SK-N-SH treated with all-trans-retinoic acid at 6 μM for 48 hours (cell line): ENCODE measurements at regions not wholly inside any gene's neighbourhood (a gene's known extent, or its start where the extent isn't known, plus 50 kb on each side); places are given as distances from the start of the nearest gene placed in this dataset.

ENCODE experiments used
- ATAC-seq: fragments of 200-7000 bp; cut with Tn5 transposase; 3 replicates; pipeline ENCODE4 v1.9.1; 2020; ENCODE audit warnings: mild to moderate bottlenecking, moderate library complexity
- ARNTL ChIP-seq: fragments of 450-650 bp; formaldehyde crosslinking; IDR thresholded peaks from 2 replicates; pipeline ENCODE4 v1.5.0; 2020; ENCODE audit warnings: low read depth, mild to moderate bottlenecking, moderate library complexity, borderline replicate concordance
- BACH2 ChIP-seq: fragments of 250-450 bp; sonication (Bioruptor Pico); IDR thresholded peaks from 2 replicates; pipeline ENCODE4 v1.9.0; 2021; ENCODE audit warnings: mild to moderate bottlenecking, borderline replicate concordance
- CSDC2 ChIP-seq: fragments of 250-450 bp; sonication (Bioruptor Pico); IDR thresholded peaks from 2 replicates; pipeline ENCODE4 v1.5.0; 2020; ENCODE audit warnings: mild to moderate bottlenecking, moderate library complexity
- ESRRG ChIP-seq: fragments of 250-450 bp; sonication (Bioruptor Pico); IDR thresholded peaks from 2 replicates; pipeline ENCODE4 v1.6.1; 2021; ENCODE audit warnings: mild to moderate bottlenecking
- GLIS3 ChIP-seq: fragments of 250-450 bp; sonication (Bioruptor Pico); IDR thresholded peaks from 2 replicates; pipeline ENCODE4 v1.5.0; 2020; ENCODE audit warnings: mild to moderate bottlenecking, moderate library complexity
- ISL1 ChIP-seq: fragments of 250-450 bp; sonication (Bioruptor Pico); IDR thresholded peaks from 2 replicates; pipeline ENCODE4 v2.1.2; 2022; ENCODE audit warnings: mild to moderate bottlenecking, moderate library complexity
- OSR1 ChIP-seq: fragments of 250-450 bp; sonication (Bioruptor Pico); IDR thresholded peaks from 2 replicates; pipeline ENCODE4 v1.8.0; 2022; ENCODE audit warnings: moderate library complexity, mild to moderate bottlenecking, inconsistent platforms
- PPARA ChIP-seq: fragments of 250-450 bp; sonication (Bioruptor Pico); IDR thresholded peaks from 2 replicates; pipeline ENCODE4 v1.5.0; 2020; ENCODE audit warnings: mild to moderate bottlenecking, borderline replicate concordance
- RARB ChIP-seq: fragments of 250-450 bp; sonication (Bioruptor Pico); IDR thresholded peaks from 2 replicates; pipeline ENCODE4 v1.8.0; 2021; ENCODE audit warnings: mild to moderate bottlenecking, moderate library complexity
- TCF4 ChIP-seq: fragments of 250-450 bp; sonication (Bioruptor Pico); IDR thresholded peaks from 2 replicates; pipeline ENCODE4 v1.8.0; 2021; ENCODE audit warnings: mild to moderate bottlenecking, moderate library complexity, borderline replicate concordance
- TOX ChIP-seq: fragments of 250-450 bp; sonication (Bioruptor Pico); IDR thresholded peaks from 2 replicates; pipeline ENCODE4 v1.8.0; 2021; ENCODE audit warnings: mild to moderate bottlenecking, moderate library complexity, borderline replicate concordance
- ZC3H10 ChIP-seq: fragments of 250-450 bp; sonication (Bioruptor Pico); IDR thresholded peaks from 2 replicates; pipeline ENCODE4 v1.5.1; 2021; ENCODE audit warnings: mild to moderate bottlenecking, moderate library complexity
- ZFP30 ChIP-seq: fragments of 450-650 bp; formaldehyde crosslinking; IDR thresholded peaks from 2 replicates; pipeline ENCODE4 v1.5.0; 2022; ENCODE audit warnings: mild to moderate bottlenecking, moderate library complexity
- ZNF565 ChIP-seq: fragments of 450-650 bp; formaldehyde crosslinking; conservative IDR thresholded peaks from 2 replicates; pipeline ENCODE4 v1.5.0; 2020; ENCODE audit warnings: low read depth, mild to moderate bottlenecking, moderate library complexity
- ZNF70 ChIP-seq: fragments of 450-650 bp; formaldehyde crosslinking; IDR thresholded peaks from 2 replicates; pipeline ENCODE4 v1.5.0; 2020; ENCODE audit warnings: mild to moderate bottlenecking, moderate library complexity
- ZNF8 ChIP-seq: fragments of 450-650 bp; formaldehyde crosslinking; IDR thresholded peaks from 2 replicates; pipeline ENCODE4 v1.5.0; 2020; ENCODE audit warnings: mild to moderate bottlenecking, moderate library complexity
- TF ChIP-seq, protein P1 (sequence below): fragments of 250-450 bp; sonication (Bioruptor Pico); IDR thresholded peaks from 2 replicates; pipeline ENCODE4 v1.8.0; 2020; ENCODE audit warnings: mild to moderate bottlenecking, moderate library complexity, borderline replicate concordance
- TF ChIP-seq, protein P2 (sequence below): fragments of 250-450 bp; sonication (Bioruptor Pico); IDR thresholded peaks from 2 replicates; pipeline ENCODE4 v1.5.1; 2021; ENCODE audit warnings: mild to moderate bottlenecking, moderate library complexity
- TF ChIP-seq, protein P3 (sequence below): fragments of 250-450 bp; sonication (Bioruptor Pico); IDR thresholded peaks from 2 replicates; pipeline ENCODE4 v1.5.1; 2020; ENCODE audit warnings: low read depth, mild to moderate bottlenecking, moderate library complexity
- TF ChIP-seq, protein P4 (sequence below): fragments of 250-450 bp; sonication (Bioruptor Pico); IDR thresholded peaks from 2 replicates; pipeline ENCODE4 v1.5.0; 2020; ENCODE audit warnings: mild to moderate bottlenecking, moderate library complexity
- TF ChIP-seq, protein P5 (sequence below): fragments of 250-450 bp; sonication (Bioruptor Pico); IDR thresholded peaks from 2 replicates; pipeline ENCODE4 v1.8.0; 2021; ENCODE audit warnings: low read depth, mild to moderate bottlenecking, moderate library complexity, borderline replicate concordance

DNA sequence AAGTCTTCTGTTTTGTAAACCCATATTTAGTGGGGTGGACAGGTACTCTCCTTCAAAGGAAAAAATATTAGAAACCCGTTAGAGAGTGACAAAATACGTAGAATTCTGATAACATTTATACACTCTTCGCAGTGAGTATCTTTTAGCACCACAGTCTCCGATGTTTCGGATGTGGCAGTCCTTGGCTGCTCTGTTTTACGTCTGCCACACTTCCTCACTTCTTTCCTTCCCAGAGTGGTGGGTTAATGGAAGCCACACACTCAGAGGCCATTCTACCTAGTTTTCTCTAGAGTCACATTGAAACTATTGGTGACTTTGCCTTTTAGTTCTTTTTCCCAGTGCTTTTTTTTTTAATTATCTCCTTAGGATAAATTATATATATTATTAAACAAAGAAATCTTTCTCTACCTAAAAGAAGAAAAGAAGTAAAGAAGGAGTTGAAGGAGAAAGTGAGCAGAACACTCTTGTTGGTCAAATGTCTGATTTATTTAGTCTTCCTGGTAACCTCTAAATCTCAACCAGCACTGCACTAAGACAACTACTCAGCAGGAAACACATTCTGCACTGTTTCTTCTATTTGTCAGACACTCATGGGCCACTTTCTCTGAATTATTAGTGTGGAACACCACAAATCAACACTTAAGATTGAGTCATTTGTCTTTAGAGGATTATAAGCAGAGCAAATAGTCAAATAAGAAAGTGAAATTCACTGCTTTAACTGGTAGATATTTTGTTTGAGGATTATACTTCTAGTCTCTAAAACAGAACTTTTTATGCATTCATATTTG, 451.3 kb upstream of the TMEFF2 start (continued):
- TF ChIP-seq, protein P1, sequence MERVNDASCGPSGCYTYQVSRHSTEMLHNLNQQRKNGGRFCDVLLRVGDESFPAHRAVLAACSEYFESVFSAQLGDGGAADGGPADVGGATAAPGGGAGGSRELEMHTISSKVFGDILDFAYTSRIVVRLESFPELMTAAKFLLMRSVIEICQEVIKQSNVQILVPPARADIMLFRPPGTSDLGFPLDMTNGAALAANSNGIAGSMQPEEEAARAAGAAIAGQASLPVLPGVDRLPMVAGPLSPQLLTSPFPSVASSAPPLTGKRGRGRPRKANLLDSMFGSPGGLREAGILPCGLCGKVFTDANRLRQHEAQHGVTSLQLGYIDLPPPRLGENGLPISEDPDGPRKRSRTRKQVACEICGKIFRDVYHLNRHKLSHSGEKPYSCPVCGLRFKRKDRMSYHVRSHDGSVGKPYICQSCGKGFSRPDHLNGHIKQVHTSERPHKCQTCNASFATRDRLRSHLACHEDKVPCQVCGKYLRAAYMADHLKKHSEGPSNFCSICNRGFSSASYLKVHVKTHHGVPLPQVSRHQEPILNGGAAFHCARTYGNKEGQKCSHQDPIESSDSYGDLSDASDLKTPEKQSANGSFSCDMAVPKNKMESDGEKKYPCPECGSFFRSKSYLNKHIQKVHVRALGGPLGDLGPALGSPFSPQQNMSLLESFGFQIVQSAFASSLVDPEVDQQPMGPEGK (CRISPR knock-in tag) = no peak
- TF ChIP-seq BACH2 (no peak), ARNTL (CRISPR knock-in tag) (no peak), ZNF565 (CRISPR knock-in tag) (no peak)

DNA sequence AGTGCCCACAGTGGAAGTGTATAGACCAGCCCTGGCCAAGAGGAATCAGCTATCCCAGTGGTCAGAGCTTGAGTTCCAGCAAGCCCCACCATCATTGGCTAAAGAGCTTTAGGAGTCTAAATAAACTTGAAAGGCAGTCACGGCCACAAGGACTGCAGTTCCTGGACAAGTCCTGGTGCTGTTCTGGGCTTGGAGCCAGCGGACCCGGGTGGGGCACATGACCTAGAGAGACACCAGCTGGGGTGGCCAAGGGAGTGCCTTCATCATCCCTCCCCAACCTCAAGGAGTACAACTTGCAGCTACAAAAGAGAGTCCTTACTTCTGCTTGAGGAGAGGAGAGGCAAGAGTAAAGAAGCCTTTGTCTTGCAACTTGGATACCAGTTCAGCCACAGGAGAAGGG, 439.8 kb upstream of the TMEFF2 start:
- TF ChIP-seq ZNF565 (CRISPR knock-in tag) (no peak), GLIS3 (CRISPR knock-in tag) (no peak), TOX (CRISPR knock-in tag) (no peak), ZC3H10 (CRISPR knock-in tag) (no peak), ZFP30 (CRISPR knock-in tag) (no peak), ISL1 (CRISPR knock-in tag) (no peak), BACH2 (no peak), OSR1 (CRISPR knock-in tag) (no peak), ZNF8 (CRISPR knock-in tag) (no peak), ESRRG (CRISPR knock-in tag) (no peak), CSDC2 (CRISPR knock-in tag) (no peak), TCF4 (CRISPR knock-in tag) (no peak), RARB (CRISPR knock-in tag) (no peak), ZNF70 (CRISPR knock-in tag) (no peak), PPARA (no peak), ARNTL (CRISPR knock-in tag) (no peak)
- TF ChIP-seq, protein P2, sequence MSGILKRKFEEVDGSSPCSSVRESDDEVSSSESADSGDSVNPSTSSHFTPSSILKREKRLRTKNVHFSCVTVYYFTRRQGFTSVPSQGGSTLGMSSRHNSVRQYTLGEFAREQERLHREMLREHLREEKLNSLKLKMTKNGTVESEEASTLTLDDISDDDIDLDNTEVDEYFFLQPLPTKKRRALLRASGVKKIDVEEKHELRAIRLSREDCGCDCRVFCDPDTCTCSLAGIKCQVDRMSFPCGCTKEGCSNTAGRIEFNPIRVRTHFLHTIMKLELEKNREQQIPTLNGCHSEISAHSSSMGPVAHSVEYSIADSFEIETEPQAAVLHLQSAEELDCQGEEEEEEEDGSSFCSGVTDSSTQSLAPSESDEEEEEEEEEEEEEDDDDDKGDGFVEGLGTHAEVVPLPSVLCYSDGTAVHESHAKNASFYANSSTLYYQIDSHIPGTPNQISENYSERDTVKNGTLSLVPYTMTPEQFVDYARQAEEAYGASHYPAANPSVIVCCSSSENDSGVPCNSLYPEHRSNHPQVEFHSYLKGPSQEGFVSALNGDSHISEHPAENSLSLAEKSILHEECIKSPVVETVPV (CRISPR knock-in tag) = no peak
- TF ChIP-seq, protein P3, sequence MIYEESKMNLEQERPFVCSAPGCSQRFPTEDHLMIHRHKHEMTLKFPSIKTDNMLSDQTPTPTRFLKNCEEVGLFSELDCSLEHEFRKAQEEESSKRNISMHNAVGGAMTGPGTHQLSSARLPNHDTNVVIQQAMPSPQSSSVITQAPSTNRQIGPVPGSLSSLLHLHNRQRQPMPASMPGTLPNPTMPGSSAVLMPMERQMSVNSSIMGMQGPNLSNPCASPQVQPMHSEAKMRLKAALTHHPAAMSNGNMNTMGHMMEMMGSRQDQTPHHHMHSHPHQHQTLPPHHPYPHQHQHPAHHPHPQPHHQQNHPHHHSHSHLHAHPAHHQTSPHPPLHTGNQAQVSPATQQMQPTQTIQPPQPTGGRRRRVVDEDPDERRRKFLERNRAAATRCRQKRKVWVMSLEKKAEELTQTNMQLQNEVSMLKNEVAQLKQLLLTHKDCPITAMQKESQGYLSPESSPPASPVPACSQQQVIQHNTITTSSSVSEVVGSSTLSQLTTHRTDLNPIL (CRISPR knock-in tag) = no peak
- TF ChIP-seq, protein P4, sequence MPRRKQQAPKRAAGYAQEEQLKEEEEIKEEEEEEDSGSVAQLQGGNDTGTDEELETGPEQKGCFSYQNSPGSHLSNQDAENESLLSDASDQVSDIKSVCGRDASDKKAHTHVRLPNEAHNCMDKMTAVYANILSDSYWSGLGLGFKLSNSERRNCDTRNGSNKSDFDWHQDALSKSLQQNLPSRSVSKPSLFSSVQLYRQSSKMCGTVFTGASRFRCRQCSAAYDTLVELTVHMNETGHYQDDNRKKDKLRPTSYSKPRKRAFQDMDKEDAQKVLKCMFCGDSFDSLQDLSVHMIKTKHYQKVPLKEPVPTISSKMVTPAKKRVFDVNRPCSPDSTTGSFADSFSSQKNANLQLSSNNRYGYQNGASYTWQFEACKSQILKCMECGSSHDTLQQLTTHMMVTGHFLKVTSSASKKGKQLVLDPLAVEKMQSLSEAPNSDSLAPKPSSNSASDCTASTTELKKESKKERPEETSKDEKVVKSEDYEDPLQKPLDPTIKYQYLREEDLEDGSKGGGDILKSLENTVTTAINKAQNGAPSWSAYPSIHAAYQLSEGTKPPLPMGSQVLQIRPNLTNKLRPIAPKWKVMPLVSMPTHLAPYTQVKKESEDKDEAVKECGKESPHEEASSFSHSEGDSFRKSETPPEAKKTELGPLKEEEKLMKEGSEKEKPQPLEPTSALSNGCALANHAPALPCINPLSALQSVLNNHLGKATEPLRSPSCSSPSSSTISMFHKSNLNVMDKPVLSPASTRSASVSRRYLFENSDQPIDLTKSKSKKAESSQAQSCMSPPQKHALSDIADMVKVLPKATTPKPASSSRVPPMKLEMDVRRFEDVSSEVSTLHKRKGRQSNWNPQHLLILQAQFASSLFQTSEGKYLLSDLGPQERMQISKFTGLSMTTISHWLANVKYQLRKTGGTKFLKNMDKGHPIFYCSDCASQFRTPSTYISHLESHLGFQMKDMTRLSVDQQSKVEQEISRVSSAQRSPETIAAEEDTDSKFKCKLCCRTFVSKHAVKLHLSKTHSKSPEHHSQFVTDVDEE (CRISPR knock-in tag) = no peak
- TF ChIP-seq, protein P5, sequence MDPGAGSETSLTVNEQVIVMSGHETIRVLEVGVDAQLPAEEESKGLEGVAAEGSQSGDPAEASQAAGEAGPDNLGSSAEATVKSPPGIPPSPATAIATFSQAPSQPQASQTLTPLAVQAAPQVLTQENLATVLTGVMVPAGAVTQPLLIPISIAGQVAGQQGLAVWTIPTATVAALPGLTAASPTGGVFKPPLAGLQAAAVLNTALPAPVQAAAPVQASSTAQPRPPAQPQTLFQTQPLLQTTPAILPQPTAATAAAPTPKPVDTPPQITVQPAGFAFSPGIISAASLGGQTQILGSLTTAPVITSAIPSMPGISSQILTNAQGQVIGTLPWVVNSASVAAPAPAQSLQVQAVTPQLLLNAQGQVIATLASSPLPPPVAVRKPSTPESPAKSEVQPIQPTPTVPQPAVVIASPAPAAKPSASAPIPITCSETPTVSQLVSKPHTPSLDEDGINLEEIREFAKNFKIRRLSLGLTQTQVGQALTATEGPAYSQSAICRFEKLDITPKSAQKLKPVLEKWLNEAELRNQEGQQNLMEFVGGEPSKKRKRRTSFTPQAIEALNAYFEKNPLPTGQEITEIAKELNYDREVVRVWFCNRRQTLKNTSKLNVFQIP (CRISPR knock-in tag) = no peak
- no peak for ATAC-seq

DNA sequence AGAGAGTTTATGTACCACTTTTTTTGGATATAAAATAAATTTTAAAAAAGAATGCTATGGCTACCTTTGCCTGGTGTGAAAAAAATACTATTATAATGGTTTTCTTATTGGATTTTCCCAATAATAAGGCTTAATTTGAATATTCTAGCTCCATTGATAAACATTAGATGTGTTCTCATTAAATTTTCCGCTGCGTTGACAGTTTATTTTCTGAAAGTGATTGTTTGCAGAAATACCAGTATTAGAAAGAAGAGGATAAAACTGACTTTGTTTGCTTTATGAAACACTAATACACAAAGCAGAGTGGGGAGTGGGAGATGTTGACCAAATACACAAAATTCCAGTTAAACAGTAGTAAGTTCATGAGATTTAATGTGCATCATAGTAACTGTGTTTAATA, 433.3 kb upstream of the TMEFF2 start:
- ATAC-seq = no peak
- TF ChIP-seq, protein P4 (CRISPR knock-in tag) = no peak
- TF ChIP-seq ZNF70 (CRISPR knock-in tag) = no peak
- TF ChIP-seq, protein P1 (CRISPR knock-in tag) = no peak
- no peak for TF ChIP-seq ISL1 (CRISPR knock-in tag)
- TF ChIP-seq, protein P2 (CRISPR knock-in tag) = no peak
- no peak for TF ChIP-seq ZFP30 (CRISPR knock-in tag)
- no peak for TF ChIP-seq PPARA
